NCI-H1694 treated with DMSO at 0.1 percent for 48 hours (cell line): ENCODE measurements at regions not wholly inside any gene's neighbourhood (a gene's known extent, or its start where the extent isn't known, plus 50 kb on each side); places are given as distances from the start of the nearest gene placed in this dataset.

Experiments
- DNase-seq: peaks from one replicate; lab custom pipeline; 2025; lab: John Stamatoyannopoulos, UW

GRCh38 chr6:139597771-139598755 lies 223.6 kb upstream of the CITED2 start:
- no peak for DNase-seq

GRCh38 chr6:139597087-139597763 lies 222.8 kb upstream of the CITED2 start:
- no peak for DNase-seq

GRCh38 chr6:139595183-139595582 lies 220.7 kb upstream of the CITED2 start:
- no peak for DNase-seq

GRCh38 chr6:139594333-139594965 lies 220.0 kb upstream of the CITED2 start:
- DNase-seq: no peak

GRCh38 chr6:139593081-139593480 lies 218.6 kb upstream of the CITED2 start:
- DNase-seq: no peak

- DNase-seq: no peak
Measured at GRCh38 chr6:139592011-139592410, 217.6 kb upstream of the CITED2 start.

GRCh38 chr6:139591075-139591865 lies 216.8 kb upstream of the CITED2 start:
- DNase-seq: no peak

GRCh38 chr6:139590206-139590605 lies 215.8 kb upstream of the CITED2 start:
- no peak for DNase-seq

GRCh38 chr6:139588734-139589593 lies 214.5 kb upstream of the CITED2 start:
- no peak for DNase-seq

GRCh38 chr6:139588076-139588639 lies 213.7 kb upstream of the CITED2 start:
- DNase-seq: no peak

- DNase-seq: no peak
Measured at GRCh38 chr6:139587469-139587868, 213.0 kb upstream of the CITED2 start.

- DNase-seq: no peak
Measured at GRCh38 chr6:139586273-139586672, 211.8 kb upstream of the CITED2 start.

GRCh38 chr6:139584599-139584998 lies 210.2 kb upstream of the CITED2 start:
- DNase-seq: no peak

GRCh38 chr6:139583420-139583819 lies 209.0 kb upstream of the CITED2 start:
- DNase-seq: no peak

GRCh38 chr6:139582956-139583355 lies 208.5 kb upstream of the CITED2 start:
- no peak for DNase-seq

- no peak for DNase-seq
Measured at GRCh38 chr6:139581485-139581865, 207.0 kb upstream of the CITED2 start.

GRCh38 chr6:139580592-139581484 lies 206.4 kb upstream of the CITED2 start:
- no peak for DNase-seq

- DNase-seq: no peak
Measured at GRCh38 chr6:139577763-139578604, 203.5 kb upstream of the CITED2 start.
